HEK293 (cell line): ENCODE measurements at regions not wholly inside any gene's neighbourhood (a gene's known extent, or its start where the extent isn't known, plus 50 kb on each side); places are given as distances from the start of the nearest gene placed in this dataset.

Experiments
- CTCF ChIA-PET: fragments of 350-600 bp; formaldehyde crosslinking; extraction: SDS; loops from one replicate; lab custom pipeline; 2021; ENCODE audit warnings: antibody characterized with exemption; lab: Yijun Ruan, JAX
- POLR2A ChIA-PET: fragments of 300-600 bp; formaldehyde crosslinking; extraction: SDS; loops from one replicate; lab custom pipeline; 2020; ENCODE audit warnings: antibody characterized with exemption, inconsistent platforms; lab: Yijun Ruan, JAX
- H3K27ac ChIP-seq: fragments of 200-500 bp; sonication (Bioruptor generic); 2 replicates; pipeline ENCODE4 v1.5.1; 2014; ENCODE audit warnings: low read depth, low read length, control low read depth, inconsistent platforms; ENCODE audit errors: extremely low read depth
- H3K36me3 ChIP-seq, 2 experiments: fragments of 200-500 bp in 1 of 2; sonication (Bioruptor generic) in 1 of 2; 1 replicate in 1 of 2; 2 replicates in 1 of 2; pipeline ENCODE4 v1.5.1; 2014 to 2017; ENCODE audit warnings: inconsistent platforms in 2 of 2, low read length in 2 of 2; ENCODE audit not compliant: control insufficient read depth in 2 of 2, insufficient read depth in 1 of 2
- H3K4me1 ChIP-seq: fragments of 200-500 bp; sonication (Bioruptor generic); 2 replicates; pipeline ENCODE4 v1.5.1; 2014; ENCODE audit warnings: mild to moderate bottlenecking, low read length, inconsistent platforms; ENCODE audit not compliant: control insufficient read depth, insufficient read depth
- H3K4me3 ChIP-seq: 2 replicates; pipeline ENCODE4 v1.5.1; 2011; ENCODE audit warnings: low read depth, mild to moderate bottlenecking, control low read depth, low read length, moderate library complexity
- H3K9me3 ChIP-seq: fragments of 200-500 bp; sonication (Bioruptor generic); 2 replicates; pipeline ENCODE4 v1.5.1; 2014; ENCODE audit warnings: low read depth, low read length, inconsistent platforms; ENCODE audit not compliant: control insufficient read depth, insufficient read depth
- FEZF1 ChIP-seq: fragments of 450-650 bp; formaldehyde crosslinking; IDR thresholded peaks from 2 replicates; pipeline ENCODE4 v1.5.1; 2016; ENCODE audit warnings: missing biosample characterization, missing genetic modification characterization
- KLF7 ChIP-seq: fragments of 450-650 bp; formaldehyde crosslinking; IDR thresholded peaks from 2 replicates; pipeline ENCODE4 v1.5.1; 2016; ENCODE audit warnings: missing biosample characterization, missing genetic modification characterization, borderline replicate concordance
- MEIS1 ChIP-seq: sonication (generic); formaldehyde crosslinking; IDR thresholded peaks from 2 replicates; pipeline ENCODE4 v1.8.1; 2022; ENCODE audit warnings: missing genetic modification reagents, mild to moderate bottlenecking, borderline replicate concordance
- MZF1 ChIP-seq: fragments of 450-650 bp; formaldehyde crosslinking; IDR thresholded peaks from 2 replicates; pipeline ENCODE4 v1.5.1; 2017; ENCODE audit warnings: missing biosample characterization, missing genetic modification characterization, borderline replicate concordance
- PATZ1 ChIP-seq: fragments of 450-650 bp; formaldehyde crosslinking; IDR thresholded peaks from 2 replicates; pipeline ENCODE4 v1.5.1; 2016; ENCODE audit warnings: missing biosample characterization, missing genetic modification characterization
- REPIN1 ChIP-seq: fragments of 450-650 bp; formaldehyde crosslinking; IDR thresholded peaks from 2 replicates; pipeline ENCODE4 v1.5.1; 2017; ENCODE audit warnings: missing biosample characterization, missing genetic modification characterization, low read depth
- SP3 ChIP-seq: fragments of 450-650 bp; formaldehyde crosslinking; IDR thresholded peaks from 2 replicates; pipeline ENCODE4 v1.5.1; 2016; ENCODE audit warnings: missing biosample characterization, missing genetic modification characterization
- ZBTB7A ChIP-seq: fragments of 450-650 bp; formaldehyde crosslinking; IDR thresholded peaks from 2 replicates; pipeline ENCODE4 v1.5.1; 2016; ENCODE audit warnings: low read depth, missing biosample characterization, missing genetic modification characterization
- ZNF133 ChIP-seq: fragments of 450-650 bp; formaldehyde crosslinking; IDR thresholded peaks from 2 replicates; pipeline ENCODE4 v1.5.1; 2016; ENCODE audit warnings: missing biosample characterization, missing genetic modification characterization
- ZNF560 ChIP-seq: fragments of 450-650 bp; formaldehyde crosslinking; IDR thresholded peaks from 2 replicates; pipeline ENCODE4 v1.5.1; 2017; ENCODE audit warnings: missing biosample characterization, missing genetic modification characterization, borderline replicate concordance
- ZNF623 ChIP-seq: fragments of 450-650 bp; formaldehyde crosslinking; IDR thresholded peaks from 2 replicates; pipeline ENCODE4 v1.5.1; 2016; ENCODE audit warnings: missing biosample characterization, missing genetic modification characterization
- ZNF626 ChIP-seq: fragments of 450-650 bp; sonication (Bioruptor Pico); formaldehyde crosslinking; IDR thresholded peaks from 2 replicates; pipeline ENCODE4 v1.5.1; 2018; ENCODE audit warnings: missing biosample characterization, missing genetic modification characterization, inconsistent platforms
- ZNF792 ChIP-seq: fragments of 450-650 bp; formaldehyde crosslinking; IDR thresholded peaks from 2 replicates; pipeline ENCODE4 v1.5.1; 2016; ENCODE audit warnings: missing biosample characterization, missing genetic modification characterization
- TF ChIP-seq, protein P1 (sequence below): fragments of 450-650 bp; formaldehyde crosslinking; IDR thresholded peaks from 2 replicates; pipeline ENCODE4 v1.5.1; 2017; ENCODE audit warnings: missing biosample characterization, missing genetic modification characterization
- TF ChIP-seq, protein P2 (sequence below): fragments of 450-650 bp; formaldehyde crosslinking; IDR thresholded peaks from 2 replicates; pipeline ENCODE4 v1.5.1; 2016; ENCODE audit warnings: missing biosample characterization, missing genetic modification characterization, low read depth
- TF ChIP-seq, protein P3 (sequence below): fragments of 450-650 bp; formaldehyde crosslinking; IDR thresholded peaks from 2 replicates; pipeline ENCODE4 v1.5.1; 2016; ENCODE audit warnings: missing biosample characterization, missing genetic modification characterization

- TF ChIP-seq, protein P1, sequence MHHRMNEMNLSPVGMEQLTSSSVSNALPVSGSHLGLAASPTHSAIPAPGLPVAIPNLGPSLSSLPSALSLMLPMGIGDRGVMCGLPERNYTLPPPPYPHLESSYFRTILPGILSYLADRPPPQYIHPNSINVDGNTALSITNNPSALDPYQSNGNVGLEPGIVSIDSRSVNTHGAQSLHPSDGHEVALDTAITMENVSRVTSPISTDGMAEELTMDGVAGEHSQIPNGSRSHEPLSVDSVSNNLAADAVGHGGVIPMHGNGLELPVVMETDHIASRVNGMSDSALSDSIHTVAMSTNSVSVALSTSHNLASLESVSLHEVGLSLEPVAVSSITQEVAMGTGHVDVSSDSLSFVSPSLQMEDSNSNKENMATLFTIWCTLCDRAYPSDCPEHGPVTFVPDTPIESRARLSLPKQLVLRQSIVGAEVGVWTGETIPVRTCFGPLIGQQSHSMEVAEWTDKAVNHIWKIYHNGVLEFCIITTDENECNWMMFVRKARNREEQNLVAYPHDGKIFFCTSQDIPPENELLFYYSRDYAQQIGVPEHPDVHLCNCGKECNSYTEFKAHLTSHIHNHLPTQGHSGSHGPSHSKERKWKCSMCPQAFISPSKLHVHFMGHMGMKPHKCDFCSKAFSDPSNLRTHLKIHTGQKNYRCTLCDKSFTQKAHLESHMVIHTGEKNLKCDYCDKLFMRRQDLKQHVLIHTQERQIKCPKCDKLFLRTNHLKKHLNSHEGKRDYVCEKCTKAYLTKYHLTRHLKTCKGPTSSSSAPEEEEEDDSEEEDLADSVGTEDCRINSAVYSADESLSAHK (tag by site-specific recombination) = no peak
- TF ChIP-seq SP3 (tag by site-specific recombination) (no peak), PATZ1 (tag by site-specific recombination) (no peak), MZF1 (tag by site-specific recombination) (no peak), ZNF626 (no peak), REPIN1 (no peak), KLF7 (tag by site-specific recombination) (no peak), ZBTB7A (no peak), FEZF1 (tag by site-specific recombination) (no peak)
- TF ChIP-seq, protein P2, sequence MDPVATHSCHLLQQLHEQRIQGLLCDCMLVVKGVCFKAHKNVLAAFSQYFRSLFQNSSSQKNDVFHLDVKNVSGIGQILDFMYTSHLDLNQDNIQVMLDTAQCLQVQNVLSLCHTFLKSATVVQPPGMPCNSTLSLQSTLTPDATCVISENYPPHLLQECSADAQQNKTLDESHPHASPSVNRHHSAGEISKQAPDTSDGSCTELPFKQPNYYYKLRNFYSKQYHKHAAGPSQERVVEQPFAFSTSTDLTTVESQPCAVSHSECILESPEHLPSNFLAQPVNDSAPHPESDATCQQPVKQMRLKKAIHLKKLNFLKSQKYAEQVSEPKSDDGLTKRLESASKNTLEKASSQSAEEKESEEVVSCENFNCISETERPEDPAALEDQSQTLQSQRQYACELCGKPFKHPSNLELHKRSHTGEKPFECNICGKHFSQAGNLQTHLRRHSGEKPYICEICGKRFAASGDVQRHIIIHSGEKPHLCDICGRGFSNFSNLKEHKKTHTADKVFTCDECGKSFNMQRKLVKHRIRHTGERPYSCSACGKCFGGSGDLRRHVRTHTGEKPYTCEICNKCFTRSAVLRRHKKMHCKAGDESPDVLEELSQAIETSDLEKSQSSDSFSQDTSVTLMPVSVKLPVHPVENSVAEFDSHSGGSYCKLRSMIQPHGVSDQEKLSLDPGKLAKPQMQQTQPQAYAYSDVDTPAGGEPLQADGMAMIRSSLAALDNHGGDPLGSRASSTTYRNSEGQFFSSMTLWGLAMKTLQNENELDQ (tag by site-specific recombination) = no peak
- TF ChIP-seq, protein P3, sequence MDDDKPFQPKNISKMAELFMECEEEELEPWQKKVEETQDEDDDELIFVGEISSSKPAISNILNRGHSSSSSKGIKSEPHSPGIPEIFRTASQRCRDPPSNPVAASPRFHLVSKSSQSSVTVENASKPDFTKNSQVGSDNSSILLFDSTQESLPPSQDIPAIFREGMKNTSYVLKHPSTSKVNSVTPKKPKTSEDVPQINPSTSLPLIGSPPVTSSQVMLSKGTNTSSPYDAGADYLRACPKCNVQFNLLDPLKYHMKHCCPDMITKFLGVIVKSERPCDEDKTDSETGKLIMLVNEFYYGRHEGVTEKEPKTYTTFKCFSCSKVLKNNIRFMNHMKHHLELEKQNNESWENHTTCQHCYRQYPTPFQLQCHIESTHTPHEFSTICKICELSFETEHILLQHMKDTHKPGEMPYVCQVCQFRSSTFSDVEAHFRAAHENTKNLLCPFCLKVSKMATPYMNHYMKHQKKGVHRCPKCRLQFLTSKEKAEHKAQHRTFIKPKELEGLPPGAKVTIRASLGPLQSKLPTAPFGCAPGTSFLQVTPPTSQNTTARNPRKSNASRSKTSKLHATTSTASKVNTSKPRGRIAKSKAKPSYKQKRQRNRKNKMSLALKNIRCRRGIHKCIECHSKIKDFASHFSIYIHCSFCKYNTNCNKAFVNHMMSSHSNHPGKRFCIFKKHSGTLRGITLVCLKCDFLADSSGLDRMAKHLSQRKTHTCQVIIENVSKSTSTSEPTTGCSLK = no peak
Observed at GRCh38 chr3:5787861-5788488, 600.5 kb downstream of the EDEM1 start (continued).

DNA sequence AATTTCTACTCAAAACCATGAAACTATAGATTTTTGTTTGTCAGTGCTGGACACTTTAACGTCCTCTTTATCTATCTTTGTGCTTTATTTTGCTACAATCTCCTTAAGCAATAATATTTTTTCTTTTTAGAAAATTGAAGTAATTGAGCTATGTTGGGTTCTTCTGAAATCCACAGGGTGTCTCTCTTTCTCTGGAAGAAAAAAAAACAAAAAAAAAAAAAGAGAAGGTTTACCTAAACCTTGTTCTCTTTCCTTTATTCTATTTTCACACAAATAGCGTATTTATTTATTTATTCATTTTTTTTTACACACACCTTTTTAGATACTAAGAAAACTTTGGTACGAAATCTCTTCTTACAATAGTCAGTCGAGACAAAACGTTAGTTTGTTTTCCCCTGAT is 601.0 kb downstream of the EDEM1 start:
- TF ChIP-seq MEIS1 (CRISPR knock-in tag) (no peak), ZNF792 (tag by site-specific recombination) (no peak), ZNF133 (tag by site-specific recombination) (no peak), ZNF560 (tag by site-specific recombination) (no peak), ZNF623 (no peak)
- TF ChIP-seq, protein P1 (tag by site-specific recombination) = no peak
- POLR2A ChIA-PET = no interaction called here

More for the DNA sequence above, 601.0 kb downstream of the EDEM1 start:
- Histone ChIP-seq H3K4me1 (no peaks in the 10 kb centered on the region), H3K9me3 (no peaks in the 10 kb centered on the region), H3K27ac (no peak overlapping the region), H3K36me3 (no peaks in the 10 kb centered on the region), H3K4me3 (no peak overlapping the region)
- CTCF ChIA-PET = no interaction called here
